ENCODE measurements at regions not wholly inside any gene's neighbourhood (a gene's known extent, or its start where the extent isn't known, plus 50 kb on each side); places are given as distances from the start of the nearest gene placed in this dataset.

DNA sequence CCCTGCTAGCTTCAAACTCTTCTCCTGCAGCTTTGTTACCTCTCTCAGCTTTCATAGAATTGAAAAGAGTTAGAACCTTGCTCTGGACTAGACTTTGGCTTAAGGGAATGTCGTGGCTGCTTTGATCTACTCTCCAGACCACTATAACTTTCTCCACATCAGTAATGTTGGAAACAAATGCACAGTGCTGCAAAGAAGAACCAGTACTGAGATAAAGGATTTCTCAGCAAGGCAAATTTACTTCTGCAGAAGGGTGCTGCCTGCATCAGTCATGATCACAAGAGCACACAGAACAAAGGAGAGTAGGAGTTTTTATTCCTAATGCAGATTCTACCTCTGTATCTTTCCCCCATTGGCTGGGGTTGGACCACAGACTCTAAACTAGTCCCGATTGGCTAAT is 621.6 kb upstream of the CHRM3 start:
- TF ChIP-seq CTCF (IDR thresholded peaks at IDR 0.05) (no peak), POLR2A (IDR thresholded peaks at IDR 0.05) (no peak), POLR2AphosphoS5 (IDR thresholded peaks at IDR 0.05) (no peak), EP300 (IDR thresholded peaks at IDR 0.05) (no peak)

Measured in sigmoid colon (tissue), 4 donors.